NCI-H2029 treated with DMSO at 0.1 percent for 48 hours (cell line): ENCODE measurements at regions not wholly inside any gene's neighbourhood (a gene's known extent, or its start where the extent isn't known, plus 50 kb on each side); places are given as distances from the start of the nearest gene placed in this dataset.
"Not testable (repeated sequence)": the region's sequence is repeated elsewhere in the genome, so short reads cannot be mapped to it uniquely, and the experiment has no call there.

ENCODE experiments used
- DNase-seq: peaks from one replicate; lab custom pipeline; 2025; lab: John Stamatoyannopoulos, UW

DNA sequence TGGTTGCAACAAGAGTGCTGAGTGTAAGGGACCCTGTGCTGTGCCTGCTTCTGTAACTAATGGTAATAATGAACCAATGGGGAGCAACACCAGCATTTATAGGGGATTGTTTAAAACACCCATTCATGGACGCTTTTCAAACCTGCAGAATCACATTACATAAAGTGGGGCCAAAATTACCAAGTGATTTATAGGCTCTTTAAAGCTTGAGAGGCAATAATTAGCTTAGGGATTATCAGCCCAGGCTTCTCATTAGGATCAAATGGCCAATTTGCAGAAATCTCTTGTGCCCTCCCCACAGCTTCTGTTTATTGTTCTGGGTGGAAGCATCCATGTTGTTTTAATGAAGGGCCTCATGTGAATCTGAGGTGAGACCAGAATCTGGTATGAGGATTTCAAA, 125.5 kb downstream of the ZNF486 start:
- DNase-seq, result not testable (repeated sequence)

DNA sequence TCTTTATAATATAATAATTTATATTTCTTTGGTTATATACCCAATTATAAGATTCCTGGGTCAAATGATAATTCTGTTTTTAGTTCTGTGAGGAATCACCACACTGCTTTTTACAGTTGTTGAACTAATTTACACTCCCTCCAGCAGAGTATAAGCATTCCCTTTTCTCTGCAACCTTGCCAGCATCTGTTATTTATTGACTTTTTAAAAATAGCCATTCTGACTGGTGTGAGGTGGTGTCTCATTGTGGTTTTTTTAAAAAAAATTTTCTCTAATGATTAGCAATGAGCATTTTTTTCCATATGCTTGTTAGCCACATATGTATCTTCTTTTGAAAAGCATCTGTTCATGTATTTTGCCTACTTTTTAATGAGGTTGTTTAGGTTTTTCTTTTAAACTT, 122.2 kb downstream of the ZNF486 start:
- no peak for DNase-seq

DNA sequence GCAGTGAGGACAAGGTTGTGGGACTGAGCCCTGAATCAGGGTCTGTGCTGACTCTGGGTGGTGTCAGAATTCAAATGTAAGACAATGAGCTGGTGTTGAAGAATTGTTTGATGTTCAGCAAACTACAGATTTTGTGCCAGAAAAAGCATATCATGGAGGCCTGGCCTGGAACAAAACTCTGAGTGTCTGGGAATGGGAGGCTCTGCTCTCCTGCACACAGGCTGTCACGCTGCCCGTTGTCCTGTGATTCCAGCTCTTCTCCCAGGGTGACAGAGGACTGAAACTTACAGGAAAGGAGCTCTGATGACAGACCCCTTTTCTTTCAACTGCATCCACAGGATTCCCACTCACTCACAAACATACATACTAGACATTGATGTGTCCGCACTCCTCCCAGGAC, 120.1 kb downstream of the ZNF486 start:
- DNase-seq, result no peak

DNA sequence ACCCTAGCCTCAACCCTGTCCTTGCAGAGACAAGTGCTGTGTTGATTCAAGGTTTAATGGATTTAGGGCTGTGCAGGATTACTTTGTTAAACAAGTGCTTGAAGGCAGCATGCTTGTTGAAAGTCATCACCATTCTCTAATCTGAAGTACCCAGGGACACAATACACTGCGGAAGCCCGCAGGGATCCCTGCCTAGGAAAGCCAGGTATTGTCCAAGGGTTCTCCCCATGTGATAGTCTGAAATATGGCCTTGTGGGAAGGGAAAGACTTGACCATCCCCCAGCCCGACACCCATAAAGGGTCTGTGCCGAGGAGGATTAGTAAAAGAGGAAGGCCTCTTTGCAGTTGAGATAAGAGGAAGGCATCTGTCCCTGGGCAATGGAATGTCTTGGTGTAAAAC, 118.9 kb downstream of the ZNF486 start:
- not testable (repeated sequence) for DNase-seq

DNA sequence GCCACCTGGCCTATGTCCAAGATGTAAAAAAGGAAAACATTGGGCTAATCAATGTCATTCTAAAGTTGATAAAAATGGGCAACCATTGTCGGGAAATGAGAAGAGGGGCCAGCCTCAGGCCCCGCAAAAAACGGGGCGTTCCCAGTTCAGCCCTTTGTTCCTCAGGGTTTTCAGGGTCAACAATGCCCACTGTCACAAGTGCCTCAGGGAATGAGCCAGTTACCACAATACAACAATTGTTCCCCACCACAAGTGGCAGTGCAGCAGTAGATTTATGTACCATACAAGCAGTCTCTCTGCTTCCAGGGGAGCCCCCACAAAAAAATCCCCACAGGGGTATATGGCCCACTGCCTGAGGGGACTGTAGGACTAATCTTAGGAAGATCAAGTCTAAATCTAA, 112.5 kb downstream of the ZNF486 start:
- DNase-seq, result no peak

DNA sequence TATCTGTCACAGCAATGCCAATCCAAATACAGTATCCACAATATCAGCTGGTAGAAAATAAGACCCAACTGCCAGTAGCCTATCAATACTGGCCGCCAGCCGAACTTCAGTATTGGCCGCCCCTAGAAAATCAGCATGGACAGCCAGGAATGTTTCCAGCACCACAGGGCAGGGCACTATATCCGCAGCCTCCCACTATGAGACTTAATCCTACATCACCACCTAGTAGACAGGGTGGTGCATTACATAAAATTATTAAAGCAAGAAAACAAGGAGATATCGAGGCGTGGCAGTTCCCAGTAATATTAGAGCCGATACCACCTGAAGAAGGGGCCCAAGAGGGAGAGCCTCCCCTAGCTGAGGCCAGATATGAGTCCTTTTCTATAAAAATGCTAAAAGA, 111.3 kb downstream of the ZNF486 start:
- DNase-seq, result no peak

DNA sequence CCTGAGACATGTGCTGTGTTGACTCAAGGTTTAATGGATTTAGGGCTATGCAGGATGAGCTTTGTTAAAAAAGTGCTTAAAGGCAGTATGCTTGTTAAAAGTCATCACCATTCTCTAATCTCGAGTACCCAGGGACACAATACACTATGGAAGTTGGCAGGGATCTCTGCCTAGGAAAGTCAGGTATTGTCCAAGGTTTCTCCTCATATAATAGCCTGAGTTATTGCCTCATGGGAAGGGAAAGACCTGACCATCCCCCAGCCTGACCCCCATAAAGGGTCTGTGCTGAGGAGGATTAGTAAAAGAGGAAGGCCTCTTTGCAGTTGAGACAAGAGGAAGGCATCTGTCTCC, 109.7 kb downstream of the ZNF486 start:
- DNase-seq, result not testable (repeated sequence)

DNA sequence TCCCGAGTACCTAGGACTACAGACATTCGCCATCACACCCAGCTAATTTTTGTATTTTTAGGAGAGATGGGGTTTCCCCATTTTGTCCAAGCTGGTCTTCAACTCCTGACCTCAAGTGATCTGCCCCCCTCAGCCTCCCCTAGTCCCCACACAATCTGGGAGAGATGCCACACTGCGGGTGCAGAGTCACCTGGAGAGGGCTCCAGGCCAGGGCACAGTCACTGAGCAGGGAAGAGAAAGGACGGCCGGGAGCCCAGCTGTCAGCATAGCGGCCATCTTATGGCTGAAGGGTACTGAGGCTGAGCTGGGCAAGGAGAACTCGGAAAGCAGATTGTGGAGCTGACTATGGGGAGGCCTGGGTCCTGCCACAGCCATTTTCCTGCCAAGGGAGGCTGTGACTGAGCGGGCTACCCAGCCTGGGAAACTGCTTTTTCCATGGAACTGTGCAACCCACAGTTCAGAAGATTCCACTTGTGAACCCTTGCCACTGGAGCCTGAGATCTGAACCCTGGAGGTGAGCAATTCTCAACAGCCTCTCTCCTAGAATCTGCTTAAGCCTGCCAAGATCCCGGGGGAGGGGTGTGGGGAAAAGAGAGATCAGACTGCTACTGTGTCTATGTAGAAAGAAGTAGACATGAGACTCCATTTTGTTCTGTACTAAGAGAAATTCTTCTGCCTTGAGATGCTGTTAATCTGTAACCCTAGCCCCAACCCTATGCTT, 109.2 kb downstream of the ZNF486 start:
- no peak for DNase-seq

DNA sequence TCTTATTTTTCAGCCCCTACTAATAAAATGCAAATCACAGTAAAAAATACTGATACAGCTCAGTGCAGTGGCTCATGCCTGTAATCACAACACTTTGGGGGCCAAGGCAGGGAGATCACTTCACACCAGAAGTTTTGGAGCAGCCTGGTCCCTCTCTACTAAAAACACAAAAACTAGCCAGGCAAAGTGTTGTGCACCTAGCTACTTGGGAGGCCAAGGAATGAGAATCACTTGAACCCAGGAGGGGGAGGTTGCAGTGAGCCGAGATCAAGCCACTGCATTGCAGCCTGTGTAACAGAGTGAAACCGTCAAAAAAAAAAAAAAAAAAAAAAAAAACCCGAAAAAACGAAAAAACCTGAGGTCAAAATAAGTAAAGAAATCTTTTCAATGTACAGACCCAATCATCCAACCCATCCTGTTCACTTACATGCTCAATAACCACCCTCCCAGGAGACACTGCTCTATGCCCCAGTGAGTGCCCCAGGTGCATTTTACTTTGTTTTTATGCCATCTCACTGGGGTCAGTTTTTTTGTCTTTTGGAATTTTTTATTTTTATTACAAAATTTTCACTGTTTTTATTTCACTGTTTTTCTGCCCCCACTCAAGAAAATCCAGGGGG, 107.0 kb downstream of the ZNF486 start:
- no peak for DNase-seq

DNA sequence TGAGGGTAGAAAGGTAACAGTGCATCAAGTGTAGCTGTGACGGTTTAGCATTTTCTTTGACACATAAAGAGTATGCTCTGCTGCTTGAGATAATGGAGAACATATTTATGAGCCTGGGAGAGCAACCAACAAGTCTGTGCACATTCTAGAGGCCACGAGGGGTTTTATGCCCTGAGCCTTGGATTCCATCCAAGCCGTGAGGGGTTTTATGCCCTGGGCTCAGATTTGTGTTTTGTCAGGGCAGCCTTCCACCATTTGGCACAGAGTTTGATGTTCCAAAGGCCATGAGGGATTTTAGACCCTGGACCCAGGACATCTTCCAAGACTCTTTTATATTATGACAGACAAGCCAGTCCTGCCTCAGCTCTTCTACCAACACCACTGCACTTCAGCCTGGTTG, 106.4 kb downstream of the ZNF486 start:
- DNase-seq, result no peak

DNA sequence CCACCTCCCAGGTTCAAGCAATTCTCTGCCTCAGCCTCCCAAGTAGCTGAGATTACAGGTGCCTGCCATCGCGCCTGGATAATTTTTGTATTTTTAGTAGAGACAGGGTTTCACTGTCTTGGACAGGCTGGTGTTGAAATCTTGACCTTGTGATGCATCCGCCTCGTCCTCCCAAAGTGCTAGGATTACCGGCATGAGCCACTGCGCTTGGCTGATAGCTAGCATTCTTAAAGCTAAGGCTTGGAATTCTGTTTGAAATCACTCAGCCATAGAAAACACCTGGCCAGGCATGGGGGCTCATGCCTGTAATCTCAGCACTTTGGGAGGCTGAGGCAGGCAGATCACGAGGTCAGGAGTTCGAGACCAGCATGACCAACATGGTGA, 105.6 kb downstream of the ZNF486 start:
- not testable (repeated sequence) for DNase-seq

DNA sequence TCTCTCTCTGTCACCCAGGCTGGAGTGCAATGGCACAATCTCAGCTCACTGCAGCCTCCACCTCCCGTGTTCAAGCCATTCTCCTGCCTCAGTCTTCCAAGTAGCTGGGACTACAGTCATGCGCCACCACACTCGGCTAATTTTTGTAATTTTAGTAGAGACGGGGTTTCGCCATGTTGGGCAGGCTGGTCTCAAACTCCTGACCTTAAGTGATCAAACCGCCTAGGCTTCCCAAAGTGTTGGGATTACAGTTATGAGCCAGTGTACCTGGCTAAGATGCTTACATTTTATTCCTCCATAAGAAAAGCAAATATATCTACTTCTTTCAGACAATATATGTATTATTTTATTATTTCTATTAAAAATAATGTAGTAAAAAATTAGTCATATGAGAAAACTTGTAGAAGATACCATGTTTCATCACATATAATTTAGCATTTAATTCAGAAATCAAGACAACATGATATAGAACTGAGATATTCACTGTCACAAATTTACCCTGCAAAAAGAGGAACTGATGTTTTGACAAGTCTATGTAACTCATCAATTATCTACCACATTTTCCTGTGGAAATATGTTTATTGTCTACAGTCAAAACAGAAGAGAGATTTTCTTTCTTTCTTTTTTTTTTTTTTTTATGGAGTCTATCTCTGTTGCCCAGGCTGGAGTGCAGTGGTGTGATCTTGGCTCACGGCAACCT, 105.1 kb downstream of the ZNF486 start:
- DNase-seq, result not testable (repeated sequence)

DNA sequence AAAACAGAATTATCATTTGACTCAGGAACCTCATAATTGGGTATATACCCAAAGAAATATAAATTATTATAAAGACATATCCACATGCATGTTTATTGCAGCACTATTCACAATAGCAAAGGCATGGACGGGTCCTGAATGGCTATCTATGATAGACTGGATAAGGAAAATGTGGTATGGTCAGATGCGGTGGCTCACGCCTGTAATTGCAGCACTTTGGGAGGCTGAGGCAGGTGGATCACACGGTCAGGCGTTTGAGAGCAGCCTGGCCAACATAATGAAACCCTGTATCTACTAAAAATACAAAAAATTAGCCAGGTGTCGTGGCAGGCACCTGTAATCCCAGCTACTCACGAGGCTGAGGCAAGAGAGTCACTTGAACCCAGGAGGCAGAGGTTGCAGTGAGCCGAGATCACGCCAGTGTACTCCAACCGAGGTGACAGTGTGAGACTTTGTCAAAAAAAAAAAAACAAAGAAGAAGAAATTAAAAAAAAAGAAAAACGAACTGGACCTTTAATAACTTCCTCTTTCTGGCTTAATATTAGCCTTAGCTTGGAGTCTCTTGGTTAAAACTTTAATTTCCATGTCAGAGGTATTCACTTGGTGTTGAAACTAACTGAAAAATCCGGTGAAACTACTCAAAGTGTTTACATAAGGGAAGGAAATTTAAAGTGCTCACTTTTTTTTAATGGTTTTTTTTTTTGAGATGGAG, 104.4 kb downstream of the ZNF486 start:
- DNase-seq, result no peak

DNA sequence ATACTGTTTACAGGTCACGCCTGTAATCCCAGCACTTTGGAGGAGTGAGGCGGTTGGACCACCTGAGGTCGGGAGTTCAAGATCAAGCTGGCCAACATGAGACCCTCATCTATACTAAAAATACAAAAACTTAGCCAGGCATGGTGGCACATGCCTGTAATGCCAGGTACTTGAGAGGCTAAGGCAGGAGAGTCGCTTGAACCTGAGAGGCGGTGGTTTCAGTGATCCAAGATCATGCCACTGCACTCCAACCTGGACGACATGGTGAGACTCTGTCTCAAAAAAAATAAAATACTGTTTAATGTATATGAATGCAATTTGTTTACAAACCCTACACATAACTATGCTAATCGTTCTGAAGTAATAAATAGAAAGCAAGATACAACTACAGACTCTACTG, 102.4 kb downstream of the ZNF486 start:
- no peak for DNase-seq

DNA sequence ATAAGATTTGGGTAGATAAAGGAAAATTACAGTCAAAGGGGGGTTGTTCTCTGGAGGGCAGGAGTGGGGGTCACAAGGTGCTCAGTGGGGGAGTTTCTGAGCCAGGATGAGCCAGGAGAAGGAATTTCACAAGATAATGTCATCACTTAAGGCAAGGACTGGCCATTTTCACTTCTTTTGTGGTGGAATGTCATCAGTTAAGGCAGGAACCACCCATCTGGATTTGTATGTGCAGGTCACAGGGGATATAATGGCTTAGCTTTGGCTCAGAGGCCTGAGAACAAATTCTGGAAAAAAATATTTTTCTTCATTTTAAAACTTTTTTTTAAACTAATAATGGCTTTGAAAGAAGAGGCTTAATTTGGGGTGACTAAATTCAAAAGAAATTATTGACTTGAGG, 94.5 kb downstream of the ZNF486 start:
- not testable (repeated sequence) for DNase-seq

DNA sequence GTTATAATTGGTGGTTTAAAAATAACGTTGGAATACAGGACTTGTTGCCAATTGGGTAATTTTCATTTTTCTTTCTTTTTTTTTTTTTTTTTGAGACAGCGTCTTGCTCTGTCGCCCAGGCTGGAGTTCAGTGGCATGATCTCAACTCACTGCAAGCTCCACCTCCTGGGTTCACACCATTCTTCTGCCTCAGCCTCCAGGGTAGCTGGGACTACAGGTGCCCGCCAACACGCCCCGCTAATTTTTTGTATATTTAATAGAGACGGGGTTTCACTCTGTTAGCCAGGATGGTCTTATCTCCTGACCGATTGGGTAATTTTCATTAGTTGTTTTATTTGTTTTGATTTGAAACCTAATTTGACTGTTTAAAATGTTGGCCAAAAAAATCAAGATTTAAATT, 93.7 kb downstream of the ZNF486 start:
- not testable (repeated sequence) for DNase-seq

DNA sequence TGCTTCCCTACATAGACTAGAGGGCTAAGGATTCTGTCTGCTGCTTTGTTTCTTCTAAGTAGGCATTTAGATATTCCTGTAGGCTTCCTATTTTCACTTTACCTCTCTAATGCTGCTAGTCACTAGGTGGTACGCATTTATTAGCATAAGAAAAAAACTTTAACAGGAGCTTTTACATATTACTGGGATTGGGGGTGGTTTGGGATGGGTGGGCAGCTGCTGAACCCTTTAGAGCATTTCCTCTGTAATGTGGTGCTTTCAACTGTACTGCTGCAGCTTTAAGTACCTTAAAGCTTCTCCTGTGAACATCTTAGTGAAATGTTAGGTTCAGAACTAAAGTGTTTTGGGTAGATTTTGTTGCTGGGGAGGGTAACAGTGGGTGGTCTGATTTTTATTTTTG, 92.6 kb downstream of the ZNF486 start:
- DNase-seq, result no peak

DNA sequence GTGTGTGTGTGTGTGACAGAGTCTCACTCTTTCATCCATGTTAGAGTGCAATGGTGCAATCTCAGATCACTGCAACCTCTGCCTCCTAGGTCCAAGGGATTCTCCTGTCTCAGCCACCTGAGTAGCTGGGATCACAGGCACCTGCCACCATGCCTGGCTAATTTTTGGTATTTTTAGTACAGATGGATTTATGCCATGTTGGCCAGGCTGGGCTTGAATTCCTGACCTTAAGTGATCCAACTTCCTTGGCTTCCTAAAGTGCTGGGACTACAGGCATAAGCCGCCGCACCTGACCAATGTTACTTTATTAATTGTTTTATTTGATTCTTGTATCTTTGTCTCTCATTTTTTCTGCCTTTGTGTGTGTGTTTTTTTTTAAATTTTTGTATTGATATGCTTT, 89.6 kb downstream of the ZNF486 start:
- DNase-seq, result no peak

DNA sequence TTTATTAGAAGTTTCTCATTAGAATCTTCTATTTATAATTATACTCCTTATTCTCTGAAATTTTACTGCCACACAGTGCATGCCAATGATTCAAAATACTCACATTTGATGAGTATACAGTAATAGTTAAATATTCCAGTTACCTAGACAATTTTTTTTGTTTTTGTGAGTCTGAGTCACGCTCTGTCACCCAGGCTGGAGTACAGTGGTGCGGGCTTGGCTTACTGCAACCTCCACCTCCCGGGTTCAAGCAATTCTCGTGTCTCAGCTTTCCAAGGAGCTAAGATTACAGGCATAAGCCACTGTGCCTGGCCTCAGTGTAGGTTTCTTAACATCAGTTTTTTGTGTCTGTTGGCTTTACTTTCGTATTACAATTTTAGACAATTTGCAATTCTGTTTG, 87.1 kb downstream of the ZNF486 start:
- DNase-seq, result no peak

DNA sequence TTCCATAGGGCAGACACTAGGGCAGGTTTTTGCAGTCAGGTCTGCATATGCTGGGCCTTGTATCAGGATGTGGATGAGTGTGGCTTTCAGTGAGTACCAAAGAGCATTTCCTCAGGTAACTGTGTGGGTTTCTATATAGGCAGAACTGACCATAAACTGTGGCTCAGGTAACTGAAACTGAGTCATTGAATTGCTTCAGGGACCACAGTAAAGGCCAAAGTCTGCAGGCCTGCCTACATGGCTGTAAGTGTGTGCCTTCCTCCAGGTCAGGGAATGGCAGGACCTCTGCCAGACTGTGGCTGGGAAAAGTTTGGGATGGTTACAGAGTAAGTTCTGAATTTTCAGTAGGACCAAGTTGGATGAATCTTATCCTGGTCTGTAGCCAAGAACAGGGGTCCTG, 85.6 kb downstream of the ZNF486 start:
- no peak for DNase-seq

DNA sequence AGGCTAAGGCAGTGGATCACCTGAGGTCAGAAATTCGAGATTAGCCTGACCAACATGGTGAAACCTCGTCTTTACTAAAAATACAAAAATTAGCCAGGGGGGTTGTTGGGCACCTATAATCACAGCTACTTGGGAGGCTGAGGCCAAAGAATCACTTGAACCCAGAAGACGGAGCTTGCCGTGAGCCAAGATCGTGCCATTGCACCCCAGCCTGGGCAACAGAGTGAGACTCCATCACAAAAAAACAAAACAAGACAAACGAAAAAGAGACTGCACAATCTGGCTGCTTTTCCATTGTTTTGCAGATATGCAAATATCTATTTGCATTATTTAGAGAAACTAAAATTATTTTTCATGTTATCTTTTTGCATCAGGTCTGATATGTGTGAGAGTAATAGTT, 83.6 kb downstream of the ZNF486 start:
- DNase-seq, result no peak

DNA sequence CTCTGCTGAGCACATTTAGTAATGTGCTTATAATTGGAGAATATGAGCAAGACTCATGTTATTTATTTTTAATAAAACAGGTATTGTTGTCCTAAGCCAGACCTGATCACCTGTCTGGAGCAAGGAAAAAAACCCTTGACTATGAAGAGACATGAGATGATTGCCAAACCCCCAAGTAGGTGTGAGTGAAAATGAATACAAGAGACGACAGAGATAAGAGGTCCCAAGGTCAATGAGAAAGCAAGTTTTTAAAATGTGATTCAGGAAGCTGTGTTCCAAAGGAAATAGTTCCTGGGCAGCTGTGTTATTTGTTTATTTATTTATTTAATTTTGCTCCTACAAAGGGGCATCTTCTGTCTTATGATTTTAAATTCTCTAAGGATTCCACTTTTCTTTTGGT, 83.1 kb downstream of the ZNF486 start:
- DNase-seq, result no peak
